AG20443 (cell line): ENCODE measurements at regions not wholly inside any gene's neighbourhood (a gene's known extent, or its start where the extent isn't known, plus 50 kb on each side); places are given as distances from the start of the nearest gene placed in this dataset.

Experiments
- DNase-seq: peaks from one replicate; pipeline ENCODE4 v3.0.0; 2012; ENCODE audit warnings: low spot score, mixed read lengths

- DNase-seq = no peak
Observed at GRCh38 chr12:13595536-13596443, 385.6 kb downstream of the GRIN2B start.

- DNase-seq = no peak
Observed at GRCh38 chr12:13594731-13595514, 386.5 kb downstream of the GRIN2B start.

GRCh38 chr12:13592063-13592942 is 389.1 kb downstream of the GRIN2B start:
- no peak for DNase-seq

GRCh38 chr12:13591488-13591887 is 389.9 kb downstream of the GRIN2B start:
- DNase-seq = no peak

GRCh38 chr12:13591059-13591458 is 390.3 kb downstream of the GRIN2B start:
- no peak for DNase-seq

GRCh38 chr12:13588574-13588973 is 392.0 kb downstream of the EMP1 start:
- DNase-seq = no peak

- no peak for DNase-seq
Observed at GRCh38 chr12:13587721-13588390, 391.3 kb downstream of the EMP1 start.

- no peak for DNase-seq
Observed at GRCh38 chr12:13586361-13586760, 389.8 kb downstream of the EMP1 start.

- no peak for DNase-seq
Observed at GRCh38 chr12:13584541-13584940, 388.0 kb downstream of the EMP1 start.

GRCh38 chr12:13583630-13584029 is 387.1 kb downstream of the EMP1 start:
- DNase-seq = no peak

- DNase-seq = no peak
Observed at GRCh38 chr12:13582421-13582820, 385.9 kb downstream of the EMP1 start.

- DNase-seq = no peak
Observed at GRCh38 chr12:13581031-13581430, 384.5 kb downstream of the EMP1 start.

GRCh38 chr12:13580206-13580605 is 383.7 kb downstream of the EMP1 start:
- no peak for DNase-seq

- DNase-seq = no peak
Observed at GRCh38 chr12:13576935-13577500, 380.5 kb downstream of the EMP1 start.

GRCh38 chr12:13573698-13574321 is 377.3 kb downstream of the EMP1 start:
- peak; percentile 86 for DNase-seq

- no peak for DNase-seq
Observed at GRCh38 chr12:13571035-13571434, 374.5 kb downstream of the EMP1 start.

GRCh38 chr12:13570005-13570694 is 373.6 kb downstream of the EMP1 start:
- no peak for DNase-seq

- DNase-seq = no peak
Observed at GRCh38 chr12:13566292-13566691, 369.8 kb downstream of the EMP1 start.

- DNase-seq = no peak
Observed at GRCh38 chr12:13564266-13564810, 367.8 kb downstream of the EMP1 start.

GRCh38 chr12:13563743-13564125 is 367.2 kb downstream of the EMP1 start:
- no peak for DNase-seq
